ENCODE measurements at regions not wholly inside any gene's neighbourhood (a gene's known extent, or its start where the extent isn't known, plus 50 kb on each side); places are given as distances from the start of the nearest gene placed in this dataset.

- H3K27ac ChIP-seq: no peak overlapping the region
- no peak overlapping the region for H3K4me3 ChIP-seq
Observed at GRCh38 chr15:54859982-54860381, 336.8 kb downstream of the RSL24D1 start.

- H3K27ac ChIP-seq: no peak overlapping the region
- no peak overlapping the region for H3K4me3 ChIP-seq
Observed at GRCh38 chr15:54854667-54855066, 342.1 kb downstream of the RSL24D1 start.

GRCh38 chr15:54850101-54850500 lies 346.6 kb downstream of the RSL24D1 start:
- Histone ChIP-seq H3K4me3 (no peak overlapping the region), H3K27ac (no peak overlapping the region)

GRCh38 chr15:54843006-54843405 lies 353.7 kb downstream of the RSL24D1 start:
- Histone ChIP-seq H3K27ac (no peak overlapping the region), H3K4me3 (no peak overlapping the region)

GRCh38 chr15:54841701-54842305 lies 354.9 kb downstream of the RSL24D1 start:
- Histone ChIP-seq H3K27ac (no peak overlapping the region), H3K4me3 (no peak overlapping the region)

- Histone ChIP-seq H3K27ac (no peak overlapping the region), H3K4me3 (no peak overlapping the region)
Observed at GRCh38 chr15:54840621-54841398, 355.9 kb downstream of the RSL24D1 start.

- no peak overlapping the region for H3K27ac ChIP-seq
- H3K4me3 ChIP-seq: no peak overlapping the region
Observed at GRCh38 chr15:54839379-54839778, 357.4 kb downstream of the RSL24D1 start.

GRCh38 chr15:54836052-54836795 lies 360.5 kb downstream of the RSL24D1 start:
- H3K4me3 ChIP-seq: no peak overlapping the region
- H3K27ac ChIP-seq: no peak overlapping the region

- H3K4me3 ChIP-seq: no peak overlapping the region
- no peak overlapping the region for H3K27ac ChIP-seq
Observed at GRCh38 chr15:54829821-54830220, 366.9 kb downstream of the RSL24D1 start.

GRCh38 chr15:54820811-54821210 lies 375.9 kb downstream of the RSL24D1 start:
- Histone ChIP-seq H3K4me3 (no peak overlapping the region), H3K27ac (peak overlapping the region in 1 of 21 experiments; percentile 24)

GRCh38 chr15:54820098-54820497 lies 376.6 kb downstream of the RSL24D1 start:
- peak overlapping the region in 1 of 21 experiments; percentile 24 for H3K27ac ChIP-seq
- no peak overlapping the region for H3K4me3 ChIP-seq

GRCh38 chr15:54816401-54816800 lies 380.3 kb downstream of the RSL24D1 start:
- no peak overlapping the region for H3K4me3 ChIP-seq
- no peak overlapping the region for H3K27ac ChIP-seq

- Histone ChIP-seq H3K4me3 (no peak overlapping the region), H3K27ac (no peak overlapping the region)
Observed at GRCh38 chr15:54815556-54815955, 381.2 kb downstream of the RSL24D1 start.

GRCh38 chr15:54812383-54812782 lies 384.4 kb downstream of the RSL24D1 start:
- Histone ChIP-seq H3K27ac (no peak overlapping the region), H3K4me3 (no peak overlapping the region)

- Histone ChIP-seq H3K4me3 (no peak overlapping the region), H3K27ac (no peak overlapping the region)
Observed at GRCh38 chr15:54810496-54810895, 386.2 kb downstream of the RSL24D1 start.

GRCh38 chr15:54810031-54810430 lies 386.7 kb downstream of the RSL24D1 start:
- H3K27ac ChIP-seq: no peak overlapping the region
- H3K4me3 ChIP-seq: no peak overlapping the region

- Histone ChIP-seq H3K27ac (no peak overlapping the region), H3K4me3 (no peak overlapping the region)
Observed at GRCh38 chr15:54808321-54808720, 388.4 kb downstream of the RSL24D1 start.

- Histone ChIP-seq H3K27ac (no peak overlapping the region), H3K4me3 (no peak overlapping the region)
Observed at GRCh38 chr15:54803987-54804386, 392.8 kb downstream of the RSL24D1 start.

GRCh38 chr15:54803134-54803808 lies 393.5 kb downstream of the RSL24D1 start:
- Histone ChIP-seq H3K27ac (no peak overlapping the region), H3K4me3 (no peak overlapping the region)

- Histone ChIP-seq H3K4me3 (no peak overlapping the region), H3K27ac (no peak overlapping the region)
Observed at GRCh38 chr15:54792526-54792925, 404.2 kb downstream of the RSL24D1 start.

All from skin epidermis (tissue), 12 donors.